Spleen (tissue), 7 donors: ENCODE measurements at regions not wholly inside any gene's neighbourhood (a gene's known extent, or its start where the extent isn't known, plus 50 kb on each side); places are given as distances from the start of the nearest gene placed in this dataset.

Source experiments
- POLR2A ChIP-seq, 3 donors: fragments of 450-650 bp; IDR thresholded peaks; one replicate each; pipeline ENCODE4 v1.5.1; 2017; ENCODE audit warnings: antibody characterized with exemption in 3 of 3, mild to moderate bottlenecking in 1 of 3
- POLR2AphosphoS5 ChIP-seq, 3 donors: sonication (generic); formaldehyde crosslinking; IDR thresholded peaks; one replicate each; pipeline ENCODE4 v1.5.1; 2017; ENCODE audit warnings: antibody characterized with exemption in 3 of 3
- TF ChIP-seq, protein P1 (sequence below), 11 experiments: fragments of 200-600 bp in 7 of 11; fragments of 450-650 bp in 4 of 11; sonication (generic) in 4 of 11; IDR thresholded peaks in 8 of 11; conservative IDR thresholded peaks in 3 of 11; 1 replicate in 7 of 11; 2 replicates in 4 of 11; pipeline versions ENCODE4 v1.4.0 to v1.8.0; 2016 to 2021; ENCODE audit warnings: antibody characterized with exemption in 11 of 11, inconsistent platforms in 4 of 11, mild to moderate bottlenecking in 1 of 11
- donor health status: DM: no; HTN: no; CAD: no; lungs with moderate emphysema.
- donor health status: DM: no; HTN: no; CAD: no.
- donor health status: DM: no; HTN: no; CAD: no.

DNA sequence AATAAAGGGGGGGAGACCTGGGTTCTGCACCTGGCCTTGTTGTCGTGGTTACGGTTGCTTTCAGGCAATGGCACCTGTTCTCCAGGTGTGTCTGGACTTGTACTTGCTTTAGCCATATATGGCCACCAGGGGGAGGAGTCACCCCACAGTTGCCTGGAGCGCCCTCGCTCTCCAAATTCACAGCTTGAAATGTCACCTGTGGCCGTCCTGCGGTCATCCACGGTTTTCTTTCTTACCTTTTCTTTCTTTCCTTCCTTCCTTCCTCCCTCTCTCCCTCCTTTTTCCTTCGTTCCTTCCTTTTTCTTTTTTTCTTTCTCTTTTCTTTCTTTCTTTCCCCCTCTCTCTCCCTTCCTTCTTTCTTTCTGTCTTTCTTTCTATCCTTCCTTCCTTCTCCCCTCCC, 157.2 kb upstream of the ZNF92 start:
- TF ChIP-seq, protein P1, sequence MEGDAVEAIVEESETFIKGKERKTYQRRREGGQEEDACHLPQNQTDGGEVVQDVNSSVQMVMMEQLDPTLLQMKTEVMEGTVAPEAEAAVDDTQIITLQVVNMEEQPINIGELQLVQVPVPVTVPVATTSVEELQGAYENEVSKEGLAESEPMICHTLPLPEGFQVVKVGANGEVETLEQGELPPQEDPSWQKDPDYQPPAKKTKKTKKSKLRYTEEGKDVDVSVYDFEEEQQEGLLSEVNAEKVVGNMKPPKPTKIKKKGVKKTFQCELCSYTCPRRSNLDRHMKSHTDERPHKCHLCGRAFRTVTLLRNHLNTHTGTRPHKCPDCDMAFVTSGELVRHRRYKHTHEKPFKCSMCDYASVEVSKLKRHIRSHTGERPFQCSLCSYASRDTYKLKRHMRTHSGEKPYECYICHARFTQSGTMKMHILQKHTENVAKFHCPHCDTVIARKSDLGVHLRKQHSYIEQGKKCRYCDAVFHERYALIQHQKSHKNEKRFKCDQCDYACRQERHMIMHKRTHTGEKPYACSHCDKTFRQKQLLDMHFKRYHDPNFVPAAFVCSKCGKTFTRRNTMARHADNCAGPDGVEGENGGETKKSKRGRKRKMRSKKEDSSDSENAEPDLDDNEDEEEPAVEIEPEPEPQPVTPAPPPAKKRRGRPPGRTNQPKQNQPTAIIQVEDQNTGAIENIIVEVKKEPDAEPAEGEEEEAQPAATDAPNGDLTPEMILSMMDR (IDR thresholded peaks at IDR 0.05 in 8 of 11, conservative IDR thresholded peaks at IDR 0.05 in 3 of 11) = peak in 10 of 11 experiments; percentile 37 to 80 (median 74)
- TF ChIP-seq POLR2AphosphoS5 (IDR thresholded peaks at IDR 0.05) = no peak
- TF ChIP-seq POLR2A (IDR thresholded peaks at IDR 0.05) = no peak
